Body of pancreas (tissue), 4 donors: ENCODE measurements at regions not wholly inside any gene's neighbourhood (a gene's known extent, or its start where the extent isn't known, plus 50 kb on each side); places are given as distances from the start of the nearest gene placed in this dataset.
"Not testable (repeated sequence)": the region's sequence is repeated elsewhere in the genome, so short reads cannot be mapped to it uniquely, and the experiment has no call there.

Experiments
- CTCF ChIP-seq, 7 experiments: fragments of 450-650 bp in 4 of 7; fragments of 200-600 bp in 3 of 7; sonication (generic) in 3 of 7; IDR thresholded peaks; one replicate each; pipeline ENCODE4 v1.5.1; 2016 to 2019; ENCODE audit warnings: antibody characterized with exemption in 7 of 7
- POLR2A ChIP-seq, 3 donors: fragments of 450-650 bp; IDR thresholded peaks; one replicate each; pipeline ENCODE4 v1.6.1; 2016; ENCODE audit warnings: antibody characterized with exemption in 3 of 3, mild to moderate bottlenecking in 2 of 3

- not testable (repeated sequence) for TF ChIP-seq CTCF, POLR2A (IDR thresholded peaks at IDR 0.05)
Measured at GRCh38 chr15:101961263-101961662, 149.3 kb downstream of the OR4F15 start.
